ENCODE measurements at regions not wholly inside any gene's neighbourhood (a gene's known extent, or its start where the extent isn't known, plus 50 kb on each side); places are given as distances from the start of the nearest gene placed in this dataset.
A peak's percentile ranks its signal among the peaks of the same experiment; 100 is the strongest.

GRCh38 chr3:5543047-5543446, 355.5 kb downstream of the EDEM1 start:
- no peak for ATAC-seq (ENCODE audit: insufficient read depth, low read depth)
- H3K4me2 ChIP-seq (ENCODE audit: insufficient read depth, low read length), result no peak overlapping the region
- no peaks in the 10 kb centered on the region for H3K36me3 ChIP-seq (ENCODE audit: insufficient read depth, low read length)
- TF ChIP-seq EZH2 (IDR thresholded peaks at IDR 0.05; ENCODE audit: borderline replicate concordance, low read depth, low read length, severe bottlenecking) (no peak), CTCF (IDR thresholded peaks at IDR 0.05; ENCODE audit: borderline replicate concordance, extremely low read depth, low read length, poor library complexity, severe bottlenecking) (no peak)
- H2AFZ ChIP-seq (ENCODE audit: low read depth, low read length), result no peak overlapping the region
- H3K4me3 ChIP-seq (ENCODE audit: low read depth in 1 of 2, low read length in 2 of 2), result no peak overlapping the region
- H3K9ac ChIP-seq (ENCODE audit: low read depth, low read length), result no peak overlapping the region
- H4K20me1 ChIP-seq (ENCODE audit: insufficient read depth, low read length), result no peaks in the 10 kb centered on the region
- H3K27me3 ChIP-seq (ENCODE audit: insufficient read depth, low read length, poor library complexity), result no peaks in the 10 kb centered on the region
- no peak overlapping the region for H3K27ac ChIP-seq (ENCODE audit: low read length)
- DNase-seq, result no peak
- no peaks in the 10 kb centered on the region for H3K79me2 ChIP-seq (ENCODE audit: insufficient read depth, low read length)
- H3K9me3 ChIP-seq (ENCODE audit: insufficient read depth, low read length, severe bottlenecking), result no peaks in the 10 kb centered on the region
- no peaks in the 10 kb centered on the region for H3K4me1 ChIP-seq (ENCODE audit: insufficient read depth, low read length)

GRCh38 chr3:5545719-5546118, 358.2 kb downstream of the EDEM1 start:
- Histone ChIP-seq H3K9ac (ENCODE audit: low read depth, low read length) (no peak overlapping the region), H3K27me3 (ENCODE audit: insufficient read depth, low read length, poor library complexity) (no peaks in the 10 kb centered on the region), H3K36me3 (ENCODE audit: insufficient read depth, low read length) (no peaks in the 10 kb centered on the region), H3K4me3 (ENCODE audit: low read depth in 1 of 2, low read length in 2 of 2) (no peak overlapping the region), H3K27ac (ENCODE audit: low read length) (no peak overlapping the region), H4K20me1 (ENCODE audit: insufficient read depth, low read length) (no peaks in the 10 kb centered on the region), H3K79me2 (ENCODE audit: insufficient read depth, low read length) (no peaks in the 10 kb centered on the region), H2AFZ (ENCODE audit: low read depth, low read length) (no peak overlapping the region), H3K4me1 (ENCODE audit: insufficient read depth, low read length) (no peaks in the 10 kb centered on the region), H3K4me2 (ENCODE audit: insufficient read depth, low read length) (no peak overlapping the region), H3K9me3 (ENCODE audit: insufficient read depth, low read length, severe bottlenecking) (no peaks in the 10 kb centered on the region)
- TF ChIP-seq CTCF (IDR thresholded peaks at IDR 0.05; ENCODE audit: borderline replicate concordance, extremely low read depth, low read length, poor library complexity, severe bottlenecking) (no peak), EZH2 (IDR thresholded peaks at IDR 0.05; ENCODE audit: borderline replicate concordance, low read depth, low read length, severe bottlenecking) (no peak)
- DNase-seq (no peak), ATAC-seq (ENCODE audit: insufficient read depth, low read depth) (no peak)

DNA sequence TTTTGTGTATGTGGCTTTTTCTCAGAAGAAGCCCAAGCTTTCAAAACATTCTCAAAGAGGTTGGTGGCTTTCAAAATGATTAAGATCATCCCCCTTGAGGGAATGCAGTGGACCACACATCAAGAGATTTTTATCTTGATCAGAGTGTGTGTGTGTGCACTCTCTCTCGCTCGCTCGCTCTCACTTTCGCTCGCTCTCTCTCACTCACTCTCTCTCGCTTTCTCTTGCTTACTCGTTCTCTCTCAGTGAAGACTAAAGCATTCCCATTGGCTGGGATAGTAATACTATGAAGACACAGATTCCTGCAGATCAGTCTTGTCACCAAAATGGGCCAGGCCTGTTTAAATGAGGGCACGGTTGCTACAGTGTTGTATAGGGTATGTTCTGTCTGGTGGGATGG, 365.7 kb downstream of the EDEM1 start:
- Histone ChIP-seq H3K4me2 (ENCODE audit: insufficient read depth, low read length) (no peak overlapping the region), H3K27me3 (ENCODE audit: insufficient read depth, low read length, poor library complexity) (no peaks in the 10 kb centered on the region), H3K4me1 (ENCODE audit: insufficient read depth, low read length) (no peaks in the 10 kb centered on the region), H3K27ac (ENCODE audit: low read length) (no peak overlapping the region), H2AFZ (ENCODE audit: low read depth, low read length) (no peak overlapping the region), H3K9me3 (ENCODE audit: insufficient read depth, low read length, severe bottlenecking) (no peaks in the 10 kb centered on the region), H3K9ac (ENCODE audit: low read depth, low read length) (no peak overlapping the region), H3K79me2 (ENCODE audit: insufficient read depth, low read length) (no peaks in the 10 kb centered on the region), H4K20me1 (ENCODE audit: insufficient read depth, low read length) (no peaks in the 10 kb centered on the region), H3K4me3 (ENCODE audit: low read depth in 1 of 2, low read length in 2 of 2) (no peak overlapping the region), H3K36me3 (ENCODE audit: insufficient read depth, low read length) (no peaks in the 10 kb centered on the region)
- ATAC-seq (ENCODE audit: insufficient read depth, low read depth) (peak; percentile 22; the same call in 1 of the 3 replicates), DNase-seq (no peak)
- TF ChIP-seq EZH2 (IDR thresholded peaks at IDR 0.05; ENCODE audit: borderline replicate concordance, low read depth, low read length, severe bottlenecking) (no peak), CTCF (IDR thresholded peaks at IDR 0.05; ENCODE audit: borderline replicate concordance, extremely low read depth, low read length, poor library complexity, severe bottlenecking) (no peak)

GRCh38 chr3:5554245-5554747, 366.8 kb downstream of the EDEM1 start:
- no peak overlapping the region for H2AFZ ChIP-seq (ENCODE audit: low read depth, low read length)
- H3K36me3 ChIP-seq (ENCODE audit: insufficient read depth, low read length), result no peaks in the 10 kb centered on the region
- no peaks in the 10 kb centered on the region for H3K79me2 ChIP-seq (ENCODE audit: insufficient read depth, low read length)
- ATAC-seq (ENCODE audit: insufficient read depth, low read depth) (no peak), DNase-seq (no peak)
- H3K4me1 ChIP-seq (ENCODE audit: insufficient read depth, low read length), result no peaks in the 10 kb centered on the region
- no peaks in the 10 kb centered on the region for H3K9me3 ChIP-seq (ENCODE audit: insufficient read depth, low read length, severe bottlenecking)
- H3K27me3 ChIP-seq (ENCODE audit: insufficient read depth, low read length, poor library complexity), result no peaks in the 10 kb centered on the region
- H3K4me3 ChIP-seq (ENCODE audit: low read depth in 1 of 2, low read length in 2 of 2), result no peak overlapping the region
- H4K20me1 ChIP-seq (ENCODE audit: insufficient read depth, low read length), result no peaks in the 10 kb centered on the region
- H3K9ac ChIP-seq (ENCODE audit: low read depth, low read length), result no peak overlapping the region
- TF ChIP-seq CTCF (IDR thresholded peaks at IDR 0.05; ENCODE audit: borderline replicate concordance, extremely low read depth, low read length, poor library complexity, severe bottlenecking), result no peak
- TF ChIP-seq EZH2 (IDR thresholded peaks at IDR 0.05; ENCODE audit: borderline replicate concordance, low read depth, low read length, severe bottlenecking), result no peak
- H3K4me2 ChIP-seq (ENCODE audit: insufficient read depth, low read length), result no peak overlapping the region
- H3K27ac ChIP-seq (ENCODE audit: low read length), result no peak overlapping the region

All from DND-41 (cell line).